ENCODE measurements at regions not wholly inside any gene's neighbourhood (a gene's known extent, or its start where the extent isn't known, plus 50 kb on each side); places are given as distances from the start of the nearest gene placed in this dataset.

- TF ChIP-seq CTCF (IDR thresholded peaks at IDR 0.05; ENCODE audit: unreplicated experiment in 3 of 3), result no peak
- Mint-ChIP-seq H3K9me3 (peaks cover 4% of the 10 kb centered on the region), H3K27me3 (ENCODE audit: low read depth) (peaks cover 7% of the 10 kb centered on the region), H3K4me3 (no peak overlapping the region), H3K36me3 (ENCODE audit: low read depth) (no peaks in the 10 kb centered on the region), H3K4me1 (no peaks in the 10 kb centered on the region), H3K27ac (no peak overlapping the region)
Observed at GRCh38 chr7:51635775-51636174, 319.2 kb upstream of the COBL start.

DNA sequence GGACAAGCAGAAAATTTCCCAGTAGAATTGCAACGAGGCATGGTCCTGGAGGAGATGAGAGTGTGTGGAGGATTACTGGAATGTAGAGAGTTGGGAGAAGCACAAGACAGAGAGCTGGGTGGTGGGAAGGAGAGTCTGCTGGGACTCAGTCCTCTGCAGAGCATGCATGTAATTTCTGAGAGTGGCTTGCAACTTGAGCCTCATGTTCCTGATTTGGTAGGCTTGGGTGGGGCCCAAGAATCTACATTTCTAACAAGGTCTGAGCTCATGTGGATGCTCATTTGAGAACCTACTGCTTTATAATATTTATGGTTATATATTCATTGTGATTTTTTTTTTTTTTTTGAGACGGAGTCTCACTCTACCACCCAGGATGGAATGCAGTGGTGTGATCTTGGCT, 317.9 kb upstream of the COBL start:
- no peaks in the 10 kb centered on the region for H3K36me3 Mint-ChIP-seq (ENCODE audit: low read depth)
- H3K9me3 Mint-ChIP-seq, result peaks cover 4% of the 10 kb centered on the region
- no peak overlapping the region for H3K4me3 Mint-ChIP-seq
- peaks cover 10% of the 10 kb centered on the region for H3K27me3 Mint-ChIP-seq (ENCODE audit: low read depth)
- no peak for TF ChIP-seq CTCF (IDR thresholded peaks at IDR 0.05; ENCODE audit: unreplicated experiment in 3 of 3)
- no peaks in the 10 kb centered on the region for H3K4me1 Mint-ChIP-seq
- no peak overlapping the region for H3K27ac Mint-ChIP-seq

- peaks cover 7% of the 10 kb centered on the region for H3K27me3 Mint-ChIP-seq (ENCODE audit: low read depth)
- H3K4me1 Mint-ChIP-seq, result no peaks in the 10 kb centered on the region
- H3K9me3 Mint-ChIP-seq, result peaks cover 4% of the 10 kb centered on the region
- no peaks in the 10 kb centered on the region for H3K36me3 Mint-ChIP-seq (ENCODE audit: low read depth)
- no peak overlapping the region for H3K27ac Mint-ChIP-seq
- no peak for TF ChIP-seq CTCF (IDR thresholded peaks at IDR 0.05; ENCODE audit: unreplicated experiment in 3 of 3)
- no peak overlapping the region for H3K4me3 Mint-ChIP-seq
Observed at GRCh38 chr7:51634025-51634424, 317.4 kb upstream of the COBL start.

DNA sequence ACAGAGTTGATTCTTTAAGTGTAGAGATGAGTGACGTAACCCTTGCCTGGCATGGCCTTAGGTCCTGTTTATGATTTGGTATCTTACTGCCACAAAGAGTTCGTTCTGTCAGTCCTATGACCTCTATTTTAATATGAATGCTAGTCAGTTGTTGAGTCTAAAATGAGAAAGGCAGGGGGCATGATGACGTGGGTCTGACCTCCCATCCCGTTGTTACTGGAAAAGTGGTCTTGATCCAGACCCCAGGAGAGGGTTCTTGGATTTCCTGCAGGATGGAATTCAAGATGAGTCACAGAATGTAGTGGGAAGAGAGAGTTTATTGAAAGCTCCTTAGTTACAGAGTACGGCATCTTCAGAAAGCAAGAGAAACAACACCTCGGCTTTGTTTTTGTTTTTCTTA, 317.0 kb upstream of the COBL start:
- Mint-ChIP-seq H3K27ac (no peak overlapping the region), H3K9me3 (peaks cover 4% of the 10 kb centered on the region), H3K4me1 (no peaks in the 10 kb centered on the region), H3K36me3 (ENCODE audit: low read depth) (no peaks in the 10 kb centered on the region), H3K4me3 (no peak overlapping the region), H3K27me3 (ENCODE audit: low read depth) (peaks cover 7% of the 10 kb centered on the region)
- no peak for TF ChIP-seq CTCF (IDR thresholded peaks at IDR 0.05; ENCODE audit: unreplicated experiment in 3 of 3)

DNA sequence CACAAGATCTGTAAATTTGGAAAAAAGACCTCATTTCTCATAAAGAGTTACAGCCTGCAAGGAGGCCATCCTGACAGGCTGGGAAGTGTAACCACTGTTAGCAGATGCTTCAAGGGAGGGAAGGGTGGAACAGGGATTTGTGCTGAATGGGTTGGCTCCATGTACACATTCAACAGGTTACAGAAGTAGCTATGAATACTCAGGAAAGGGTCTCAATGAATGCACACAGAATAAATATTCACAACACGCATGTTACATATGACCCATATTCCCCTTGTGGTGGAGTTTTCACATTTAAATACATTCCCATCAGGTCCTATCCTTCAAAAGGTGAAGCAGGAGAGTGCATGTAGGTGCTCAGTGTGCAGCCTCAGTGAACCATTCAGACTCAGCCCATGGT, 316.4 kb upstream of the COBL start:
- no peaks in the 10 kb centered on the region for H3K4me1 Mint-ChIP-seq
- TF ChIP-seq CTCF (IDR thresholded peaks at IDR 0.05; ENCODE audit: unreplicated experiment in 3 of 3), result no peak
- H3K36me3 Mint-ChIP-seq (ENCODE audit: low read depth), result no peaks in the 10 kb centered on the region
- peaks cover 7% of the 10 kb centered on the region for H3K27me3 Mint-ChIP-seq (ENCODE audit: low read depth)
- H3K27ac Mint-ChIP-seq, result no peak overlapping the region
- H3K9me3 Mint-ChIP-seq, result peaks cover 4% of the 10 kb centered on the region
- no peak overlapping the region for H3K4me3 Mint-ChIP-seq

- no peak overlapping the region for H3K27ac Mint-ChIP-seq
- H3K9me3 Mint-ChIP-seq, result peaks cover 4% of the 10 kb centered on the region
- no peak overlapping the region for H3K4me3 Mint-ChIP-seq
- TF ChIP-seq CTCF (IDR thresholded peaks at IDR 0.05; ENCODE audit: unreplicated experiment in 3 of 3), result no peak
- peaks cover 7% of the 10 kb centered on the region for H3K27me3 Mint-ChIP-seq (ENCODE audit: low read depth)
- H3K36me3 Mint-ChIP-seq (ENCODE audit: low read depth), result no peaks in the 10 kb centered on the region
- no peaks in the 10 kb centered on the region for H3K4me1 Mint-ChIP-seq
Observed at GRCh38 chr7:51630933-51631332, 314.3 kb upstream of the COBL start.
